GM21786 (cell line): ENCODE measurements at regions not wholly inside any gene's neighbourhood (a gene's known extent, or its start where the extent isn't known, plus 50 kb on each side); places are given as distances from the start of the nearest gene placed in this dataset.
"Not testable (repeated sequence)": the region's sequence is repeated elsewhere in the genome, so short reads cannot be mapped to it uniquely, and the experiment has no call there.

Experiments
- ATAC-seq: cut with Tn5 transposase; IDR thresholded peaks from one replicate; pipeline ENCODE4 v1.9.1; 2021; ENCODE audit not compliant: unreplicated experiment

DNA sequence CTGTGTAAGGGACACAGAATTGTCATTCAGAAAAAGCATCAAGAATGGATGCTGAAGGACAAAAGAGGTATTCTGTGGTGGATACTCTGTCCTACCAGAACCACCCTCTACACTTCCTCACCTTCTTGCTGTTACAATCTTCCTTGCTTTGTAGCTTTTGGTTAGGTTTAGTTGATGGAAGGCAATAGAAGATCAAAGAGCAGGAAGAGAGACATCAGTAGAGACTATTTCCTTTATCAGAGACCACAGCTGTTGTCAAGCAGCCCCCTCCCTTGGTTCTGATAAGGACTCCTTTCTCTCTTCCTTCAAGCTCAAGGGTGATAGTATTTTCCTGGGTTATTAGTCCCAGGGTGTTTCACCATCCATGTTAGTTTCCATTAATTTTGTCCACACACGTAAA is 84.7 kb upstream of the ALCAM start:
- no peak for ATAC-seq

DNA sequence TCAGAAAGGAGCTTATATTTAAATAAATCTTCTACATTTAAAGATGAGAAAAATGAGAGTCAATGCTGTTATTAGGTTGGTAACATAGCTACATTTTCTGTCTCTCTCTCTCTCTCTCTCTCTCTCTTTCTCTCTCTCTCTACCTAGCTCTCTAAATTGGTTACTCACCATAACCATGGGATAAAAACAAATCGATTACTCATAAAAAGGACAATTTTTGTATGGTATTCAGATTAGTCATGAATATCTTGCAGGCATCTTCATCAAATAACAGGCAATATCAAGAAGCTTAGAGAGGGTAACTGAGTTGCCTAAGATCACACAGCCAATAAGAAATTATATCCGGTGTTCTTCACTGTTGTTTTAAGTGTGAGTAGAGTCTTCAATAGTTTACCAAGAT is 81.8 kb upstream of the ALCAM start:
- ATAC-seq, result no peak

GRCh38 chr3:105285653-105286241 is 81.0 kb upstream of the ALCAM start:
- no peak for ATAC-seq

- ATAC-seq, result no peak
These were observed 73.3 kb upstream of the ALCAM start for GRCh38 chr3:105293441-105293840.

GRCh38 chr3:105296182-105296822 is 70.4 kb upstream of the ALCAM start:
- ATAC-seq, result not testable (repeated sequence)

GRCh38 chr3:105304487-105304886 is 62.2 kb upstream of the ALCAM start:
- ATAC-seq, result no peak

DNA sequence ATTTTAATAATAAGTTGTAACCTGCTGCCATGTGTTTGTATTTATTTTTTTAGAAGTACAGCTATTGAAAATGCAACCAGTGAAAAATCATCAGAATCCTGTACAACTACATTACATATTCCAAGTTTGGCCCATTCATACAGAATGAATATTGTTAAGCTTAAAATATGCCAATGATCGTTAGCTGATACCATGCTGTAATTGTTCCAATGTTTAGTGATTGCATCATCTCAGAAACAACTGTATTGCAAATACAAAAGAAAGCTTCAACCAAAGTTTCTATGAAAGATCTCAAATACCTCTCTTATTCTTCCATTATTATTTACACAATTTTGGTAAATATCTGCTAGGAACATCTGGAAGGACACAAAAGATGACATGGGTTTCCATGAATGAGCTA is 51.6 kb upstream of the ALCAM start:
- ATAC-seq, result no peak

DNA sequence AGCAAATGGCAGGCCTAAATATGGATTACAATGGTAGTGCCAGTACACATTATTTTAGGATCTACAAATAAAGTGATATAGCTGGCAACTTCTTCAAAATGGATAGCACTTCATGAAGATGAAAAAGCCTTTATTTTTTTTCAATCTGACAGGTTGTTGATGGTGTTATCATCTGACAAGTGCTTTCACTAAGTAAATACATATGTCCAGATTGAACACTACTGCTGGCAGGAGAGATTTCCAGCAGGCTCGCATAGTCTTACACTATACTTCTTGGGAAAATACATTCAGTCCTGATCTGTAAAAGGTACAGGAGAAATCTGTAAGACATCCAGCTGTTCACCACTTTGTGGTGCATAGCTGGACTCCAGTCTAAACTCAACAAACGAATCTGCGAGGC is 50.9 kb upstream of the ALCAM start:
- no peak for ATAC-seq

DNA sequence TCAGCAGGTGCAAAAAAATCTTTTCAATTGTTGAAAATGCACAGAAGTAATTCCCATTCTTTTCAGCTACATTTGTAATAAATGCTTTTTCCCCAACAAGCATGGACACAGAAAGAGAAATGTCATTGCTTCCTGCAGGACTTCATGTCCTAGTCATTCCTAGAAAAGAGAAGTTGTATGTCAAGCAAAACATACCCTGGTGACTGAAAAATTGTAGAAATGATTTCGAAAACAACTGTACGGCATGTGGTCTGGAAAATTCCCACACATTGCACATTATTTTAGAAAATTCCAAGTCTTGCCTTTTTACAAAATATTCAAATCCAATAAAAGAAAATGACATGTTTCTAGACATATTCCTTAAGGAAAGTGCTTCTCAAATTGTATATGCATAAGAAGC is 50.4 kb upstream of the ALCAM start:
- ATAC-seq, result no peak
